NB4 (cell line): ENCODE measurements at regions not wholly inside any gene's neighbourhood (a gene's known extent, or its start where the extent isn't known, plus 50 kb on each side); places are given as distances from the start of the nearest gene placed in this dataset.
"Not testable (repeated sequence)": the region's sequence is repeated elsewhere in the genome, so short reads cannot be mapped to it uniquely, and the experiment has no call there.

ENCODE experiments used
- POLR2A ChIP-seq: IDR thresholded peaks from 2 replicates; pipeline ENCODE4 v1.6.1; 2011; ENCODE audit warnings: mild to moderate bottlenecking; ENCODE audit not compliant: insufficient read length; ENCODE audit errors: extremely low read depth
- TF ChIP-seq, protein P1 (sequence below): IDR thresholded peaks from one replicate; pipeline ENCODE4 v1.5.1; 2012; ENCODE audit warnings: low read depth, low read length

DNA sequence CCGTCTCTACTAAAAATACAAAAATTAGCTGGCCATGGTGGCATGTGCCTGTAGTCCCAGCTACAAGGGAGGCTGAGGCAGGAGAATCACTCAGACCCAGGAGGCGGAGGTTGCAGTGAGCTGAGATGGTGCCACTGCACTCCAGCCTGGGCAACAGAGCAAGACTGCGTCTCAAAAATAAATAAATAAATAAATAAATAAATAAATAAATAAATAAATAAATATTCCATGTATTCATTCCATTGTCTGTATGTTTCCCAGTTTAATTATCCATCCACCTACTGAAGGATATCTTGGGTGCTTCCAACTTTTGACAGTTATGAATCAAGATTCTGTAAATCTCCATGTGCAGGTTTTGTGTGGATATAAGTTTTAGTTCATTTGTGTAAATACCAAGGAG is 397.4 kb upstream of the SLC35B3 start:
- TF ChIP-seq POLR2A = not testable (repeated sequence)
- TF ChIP-seq, protein P1, sequence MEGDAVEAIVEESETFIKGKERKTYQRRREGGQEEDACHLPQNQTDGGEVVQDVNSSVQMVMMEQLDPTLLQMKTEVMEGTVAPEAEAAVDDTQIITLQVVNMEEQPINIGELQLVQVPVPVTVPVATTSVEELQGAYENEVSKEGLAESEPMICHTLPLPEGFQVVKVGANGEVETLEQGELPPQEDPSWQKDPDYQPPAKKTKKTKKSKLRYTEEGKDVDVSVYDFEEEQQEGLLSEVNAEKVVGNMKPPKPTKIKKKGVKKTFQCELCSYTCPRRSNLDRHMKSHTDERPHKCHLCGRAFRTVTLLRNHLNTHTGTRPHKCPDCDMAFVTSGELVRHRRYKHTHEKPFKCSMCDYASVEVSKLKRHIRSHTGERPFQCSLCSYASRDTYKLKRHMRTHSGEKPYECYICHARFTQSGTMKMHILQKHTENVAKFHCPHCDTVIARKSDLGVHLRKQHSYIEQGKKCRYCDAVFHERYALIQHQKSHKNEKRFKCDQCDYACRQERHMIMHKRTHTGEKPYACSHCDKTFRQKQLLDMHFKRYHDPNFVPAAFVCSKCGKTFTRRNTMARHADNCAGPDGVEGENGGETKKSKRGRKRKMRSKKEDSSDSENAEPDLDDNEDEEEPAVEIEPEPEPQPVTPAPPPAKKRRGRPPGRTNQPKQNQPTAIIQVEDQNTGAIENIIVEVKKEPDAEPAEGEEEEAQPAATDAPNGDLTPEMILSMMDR = not testable (repeated sequence)
